Bone marrow (tissue), 2 donors: ENCODE measurements at regions not wholly inside any gene's neighbourhood (a gene's known extent, or its start where the extent isn't known, plus 50 kb on each side); places are given as distances from the start of the nearest gene placed in this dataset.

ENCODE experiments used
- DNase-seq, 2 donors: peaks; one replicate each; lab custom pipeline; 2025; lab: John Stamatoyannopoulos, UW

DNA sequence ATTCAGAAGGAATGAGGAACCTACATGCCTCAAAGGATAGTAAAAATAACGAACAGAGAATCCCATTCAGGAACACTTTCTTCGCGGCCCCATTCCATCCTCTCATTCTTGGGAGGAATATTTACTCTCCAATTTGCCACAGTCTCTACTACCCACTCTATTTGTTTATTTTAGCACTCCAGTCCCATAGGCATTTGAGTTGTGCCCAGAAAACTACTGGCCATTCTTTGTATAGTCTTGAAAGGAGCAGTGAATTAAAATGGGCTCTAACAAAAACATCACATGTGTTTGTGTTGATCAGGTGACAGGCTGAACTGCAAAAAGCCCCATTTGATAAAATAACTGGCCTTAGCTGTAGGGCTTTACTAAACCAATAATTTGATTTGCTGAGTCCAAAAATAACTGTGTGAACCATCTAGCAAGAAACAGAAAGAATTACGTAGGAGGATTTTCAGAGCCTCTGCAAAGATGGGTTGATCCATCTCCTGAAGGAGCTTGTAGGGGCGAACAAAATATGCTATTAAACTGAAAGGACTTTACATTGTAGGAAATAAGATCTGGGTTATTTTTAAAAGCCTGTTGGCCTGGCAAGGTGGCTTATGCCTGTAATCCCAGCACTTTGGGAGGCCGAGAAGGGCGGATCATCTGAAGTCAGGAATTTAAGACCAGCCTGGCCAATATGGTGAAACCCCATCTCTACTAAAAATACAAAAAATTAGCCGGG is 142.3 kb upstream of the CPNE8 start:
- DNase-seq, result no peak

DNA sequence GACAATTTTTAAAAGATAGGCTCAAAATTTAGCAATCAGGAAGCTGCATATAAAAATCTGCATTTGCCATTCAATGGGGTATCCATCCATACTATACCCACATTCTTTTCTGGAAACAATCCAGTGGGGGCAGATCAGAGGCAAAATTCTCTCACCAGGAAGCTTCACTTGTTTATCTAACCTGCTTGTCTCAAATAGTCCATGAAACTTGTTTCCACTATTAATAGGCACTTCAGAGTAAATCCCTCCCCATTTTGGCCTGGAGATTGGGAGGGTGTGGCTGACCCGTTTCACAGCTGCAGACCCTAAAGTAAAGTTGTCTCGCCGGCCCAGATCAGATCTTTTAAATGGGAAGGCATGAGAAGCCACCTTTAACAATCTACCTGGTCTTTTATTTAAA is 139.4 kb upstream of the CPNE8 start:
- DNase-seq, result no peak

DNA sequence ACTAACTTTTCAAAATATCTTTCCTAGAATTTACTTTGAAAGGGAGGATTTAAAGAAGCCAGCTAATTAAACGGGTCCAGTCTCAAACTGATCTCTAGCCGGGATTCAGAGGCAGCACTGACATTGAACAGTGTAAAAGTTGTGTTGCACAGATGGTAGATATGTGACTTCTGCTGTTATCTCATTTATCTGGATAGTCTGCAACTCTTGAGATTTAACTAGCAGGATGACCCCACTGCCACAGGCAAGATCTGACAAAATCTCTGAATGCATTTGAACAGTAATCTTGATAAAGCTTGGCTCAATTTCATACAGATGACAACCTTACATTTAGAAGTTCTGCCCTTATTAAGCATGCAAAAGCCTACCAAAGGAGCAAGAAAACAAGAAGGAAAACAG is 138.0 kb upstream of the CPNE8 start:
- DNase-seq, result no peak

DNA sequence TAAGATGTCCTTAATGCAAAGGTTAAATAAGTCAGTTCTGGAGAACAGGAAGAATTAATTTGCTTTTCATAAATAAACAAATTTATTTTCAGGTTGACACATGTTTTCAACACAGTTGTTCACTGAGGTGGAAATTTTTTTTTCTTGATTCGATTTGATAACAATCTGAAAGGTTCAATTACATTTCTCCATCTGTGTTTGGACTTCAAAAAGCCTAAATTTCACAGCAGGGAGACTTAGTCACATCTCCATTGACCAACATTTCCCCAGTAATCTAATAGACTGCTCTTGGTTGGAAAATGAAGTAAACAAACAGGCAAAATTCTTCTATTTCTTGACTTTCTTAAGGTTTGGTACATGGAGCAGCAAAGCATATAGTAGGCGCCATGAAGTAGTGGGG is 134.9 kb upstream of the CPNE8 start:
- DNase-seq, result no peak

DNA sequence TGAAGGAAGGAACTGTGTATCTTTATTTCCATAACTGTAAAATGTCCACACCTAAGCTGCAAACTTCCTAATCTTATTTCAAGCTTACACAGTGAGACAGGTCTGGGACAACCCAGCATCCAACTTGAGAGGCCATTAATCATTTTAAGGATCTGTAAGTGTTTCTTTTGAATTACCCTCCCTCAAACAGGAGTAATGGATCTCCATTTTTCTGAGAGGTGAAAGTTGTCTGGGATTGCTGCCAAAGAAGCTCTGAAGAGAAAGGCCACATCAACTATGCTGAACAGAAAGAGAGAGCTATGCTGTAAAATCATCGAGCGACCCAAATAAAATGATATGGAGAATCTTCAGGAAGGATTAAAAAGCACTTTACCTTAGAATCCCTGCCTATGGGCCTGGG is 131.7 kb upstream of the CPNE8 start:
- no peak for DNase-seq

DNA sequence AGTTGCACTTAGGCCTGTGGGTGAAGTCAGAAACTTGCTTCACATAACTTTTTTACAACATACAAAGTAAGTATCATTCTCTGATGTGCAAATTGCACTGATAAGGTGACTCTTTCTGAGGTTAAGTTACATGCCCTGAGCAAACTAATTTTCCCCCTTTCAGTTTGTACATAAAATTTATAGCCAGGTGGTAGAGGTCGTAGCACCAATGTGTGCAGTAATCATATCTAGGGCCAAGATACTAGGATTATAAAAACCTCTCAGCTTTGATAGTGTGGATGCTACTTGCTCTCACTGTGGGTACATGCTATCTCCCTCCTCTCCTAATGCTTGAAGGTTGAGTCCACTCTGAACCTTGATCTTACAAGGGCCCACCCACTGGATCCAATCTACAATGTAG is 130.7 kb upstream of the CPNE8 start:
- no peak for DNase-seq

DNA sequence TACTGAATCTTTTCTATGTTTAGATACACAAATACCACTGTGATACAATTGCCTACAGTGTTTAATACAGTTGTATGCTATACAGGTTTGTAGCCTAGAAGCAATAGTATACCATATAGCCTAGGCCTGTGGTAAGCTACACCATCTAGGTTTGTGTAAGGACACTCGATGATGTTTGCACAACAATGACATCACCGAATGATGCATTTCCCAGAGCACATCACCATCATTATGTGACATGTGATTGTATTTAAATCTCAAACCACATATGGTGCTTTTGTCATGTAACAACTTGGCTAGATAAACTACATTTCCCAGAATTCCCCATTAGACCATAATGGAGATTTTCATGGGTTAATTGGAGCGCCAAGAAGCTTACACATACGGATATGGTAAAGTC is 128.4 kb upstream of the CPNE8 start:
- DNase-seq, result no peak

DNA sequence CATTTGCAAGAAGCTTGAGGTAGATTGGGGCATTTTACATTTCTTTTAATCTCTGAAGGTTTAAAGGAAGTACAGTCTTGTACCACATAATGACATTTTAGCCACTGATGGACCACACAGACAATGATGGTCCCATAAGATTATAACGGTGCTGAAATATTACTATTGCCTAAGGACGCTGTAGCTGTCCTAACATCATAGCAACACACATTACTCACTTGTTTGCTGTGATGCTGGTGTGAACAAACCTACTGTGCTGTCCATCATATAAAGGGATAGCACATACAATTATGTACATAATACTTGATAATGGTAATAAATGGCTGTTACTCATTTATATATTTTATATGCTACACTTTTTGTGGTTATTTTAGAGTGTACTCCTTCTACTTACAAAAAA is 127.1 kb upstream of the CPNE8 start:
- DNase-seq, result no peak

DNA sequence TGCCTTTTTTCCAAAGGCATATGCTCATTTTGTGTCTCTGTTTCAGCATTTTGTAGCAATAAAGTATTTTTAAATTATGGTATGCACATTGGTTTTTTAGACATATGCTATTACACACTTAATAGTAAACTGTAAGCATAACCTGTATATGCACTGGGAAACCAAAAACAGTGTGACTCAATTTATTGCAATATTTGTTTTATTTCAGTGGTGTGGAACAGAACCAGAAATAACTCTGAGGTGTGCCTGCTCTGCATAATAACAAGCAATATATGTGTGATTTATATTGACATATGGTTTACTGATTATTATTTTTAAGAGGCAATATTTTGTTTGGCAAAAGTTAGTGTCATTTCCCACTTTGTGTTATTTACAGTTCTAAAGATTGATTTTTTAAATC is 126.6 kb upstream of the CPNE8 start:
- DNase-seq, result no peak

DNA sequence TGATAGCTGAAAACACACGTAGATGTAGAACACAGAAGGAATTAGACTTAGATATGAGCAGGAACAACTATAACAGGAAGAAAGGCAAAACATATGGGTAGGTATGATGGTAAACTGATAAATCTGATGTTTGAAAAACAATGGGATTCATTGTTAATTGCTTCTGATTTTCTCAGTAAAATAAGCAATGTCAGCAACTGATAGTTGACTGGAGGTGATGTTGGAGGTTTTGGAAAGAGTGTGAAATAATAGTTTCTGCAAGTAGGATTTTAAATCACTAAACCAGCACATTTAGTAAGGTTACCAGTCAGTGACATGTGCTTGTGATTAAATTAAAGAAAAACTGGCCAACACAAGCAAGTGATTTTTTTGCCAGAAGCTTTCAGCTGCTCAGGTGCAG is 123.0 kb upstream of the CPNE8 start:
- no peak for DNase-seq

DNA sequence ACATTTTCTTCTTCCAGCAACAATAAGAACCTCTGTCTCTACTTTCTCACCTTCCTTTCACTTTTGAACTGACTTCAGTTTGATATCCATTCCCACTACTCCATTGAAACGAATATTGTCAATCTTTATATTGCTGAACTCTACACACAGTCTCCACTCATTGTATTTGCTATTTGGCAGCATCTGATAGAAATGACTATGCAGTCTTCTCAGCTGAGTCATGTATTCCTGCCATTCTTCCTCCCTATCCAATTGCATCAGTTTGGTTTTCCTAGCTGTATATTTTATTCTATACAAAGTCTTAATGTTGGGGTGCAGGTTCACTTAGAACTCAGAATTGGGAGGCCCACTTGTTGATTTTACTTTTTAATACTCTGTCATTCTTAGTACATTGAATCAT is 107.5 kb upstream of the CPNE8 start:
- DNase-seq, result no peak

DNA sequence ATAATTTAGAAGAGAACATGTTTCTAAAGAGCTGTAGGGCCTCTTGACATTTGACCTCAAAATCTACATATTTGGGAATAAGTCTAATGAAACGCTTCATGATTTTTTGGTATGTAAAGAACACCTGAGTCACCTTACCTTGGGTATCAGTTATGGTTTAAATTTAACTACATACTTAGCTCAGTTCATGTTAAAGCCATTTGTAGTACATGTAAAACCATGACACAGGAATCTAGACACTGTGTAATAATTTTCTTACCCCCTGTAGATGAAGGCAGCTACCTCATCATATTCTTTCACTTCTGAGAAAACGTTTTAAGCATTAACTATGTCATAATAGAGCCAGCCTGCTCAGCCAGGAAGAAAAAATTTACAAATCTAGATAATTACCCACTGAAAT is 105.8 kb upstream of the CPNE8 start:
- no peak for DNase-seq

DNA sequence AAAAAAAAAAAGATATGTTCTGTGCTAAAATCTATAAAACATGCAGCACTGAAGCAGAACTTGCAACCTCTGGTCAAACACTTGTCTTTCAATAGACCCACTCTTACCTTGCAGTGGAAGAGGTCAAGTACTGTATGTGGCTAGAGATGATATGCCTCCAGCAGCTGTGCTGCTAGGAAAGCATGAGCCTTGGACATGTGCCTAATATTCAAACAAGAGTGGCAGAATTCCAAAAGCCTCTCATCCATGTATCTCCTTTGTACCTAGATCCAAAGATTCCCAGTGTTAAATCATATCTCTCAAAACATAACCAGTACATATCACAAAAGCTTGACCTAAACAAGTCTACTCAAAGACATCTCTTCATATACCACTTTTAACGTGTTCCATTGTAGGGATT is 105.0 kb upstream of the CPNE8 start:
- DNase-seq, result no peak

DNA sequence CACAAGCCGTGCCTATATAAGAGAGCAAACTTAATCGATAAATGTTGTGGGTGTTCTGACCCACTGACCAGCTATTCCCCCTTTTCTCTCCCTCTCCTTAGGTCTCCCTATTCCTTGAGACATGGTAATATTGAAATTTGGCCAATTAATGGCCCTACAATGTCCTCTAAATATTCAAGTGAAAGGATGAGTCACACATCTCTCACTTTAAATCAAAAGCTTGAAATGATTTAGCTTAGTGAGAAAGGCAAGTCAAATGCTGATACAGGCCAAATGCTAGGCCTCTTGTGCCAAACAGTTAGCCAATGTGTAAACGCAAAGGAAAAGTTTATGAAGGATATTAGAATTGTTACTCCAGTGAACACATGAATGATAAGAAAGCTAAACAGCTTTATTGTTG is 102.2 kb upstream of the CPNE8 start:
- no peak for DNase-seq

DNA sequence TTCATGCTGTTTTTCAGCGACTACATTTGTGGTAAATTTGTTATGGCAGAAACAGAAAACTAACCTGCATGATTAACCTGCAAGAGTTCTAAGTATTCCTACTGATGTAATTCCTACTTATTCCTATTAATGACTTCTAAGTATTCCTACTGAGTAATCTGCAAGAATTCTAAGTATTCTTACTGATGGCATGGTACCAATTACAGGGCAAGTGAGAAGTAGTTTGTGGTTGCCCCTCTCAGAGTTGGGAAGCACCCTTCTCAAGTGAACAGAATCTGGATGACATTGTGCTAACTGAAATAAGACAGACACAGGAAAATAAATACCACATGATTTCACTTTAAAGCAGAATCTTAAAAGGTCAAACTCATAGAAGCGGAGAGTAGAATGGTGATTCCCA is 100.9 kb upstream of the CPNE8 start:
- DNase-seq, result no peak

DNA sequence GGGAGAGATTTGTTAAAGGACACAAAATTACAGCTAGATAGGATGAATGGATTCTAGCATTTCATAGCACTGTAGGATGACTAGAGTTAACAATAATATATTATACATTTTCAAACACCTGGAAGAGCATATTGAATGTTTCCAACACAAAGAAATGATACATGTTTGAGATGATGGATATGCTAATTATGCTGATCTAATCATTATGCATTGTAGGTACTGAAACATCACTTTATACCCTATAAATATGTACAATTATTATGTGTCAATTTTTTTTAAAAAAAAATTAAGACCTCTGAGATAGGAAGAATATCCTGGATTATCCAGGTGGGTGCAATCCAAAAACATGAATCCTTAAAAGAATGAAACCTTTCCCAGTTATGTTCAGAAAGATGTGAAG is 100.3 kb upstream of the CPNE8 start:
- DNase-seq, result no peak

DNA sequence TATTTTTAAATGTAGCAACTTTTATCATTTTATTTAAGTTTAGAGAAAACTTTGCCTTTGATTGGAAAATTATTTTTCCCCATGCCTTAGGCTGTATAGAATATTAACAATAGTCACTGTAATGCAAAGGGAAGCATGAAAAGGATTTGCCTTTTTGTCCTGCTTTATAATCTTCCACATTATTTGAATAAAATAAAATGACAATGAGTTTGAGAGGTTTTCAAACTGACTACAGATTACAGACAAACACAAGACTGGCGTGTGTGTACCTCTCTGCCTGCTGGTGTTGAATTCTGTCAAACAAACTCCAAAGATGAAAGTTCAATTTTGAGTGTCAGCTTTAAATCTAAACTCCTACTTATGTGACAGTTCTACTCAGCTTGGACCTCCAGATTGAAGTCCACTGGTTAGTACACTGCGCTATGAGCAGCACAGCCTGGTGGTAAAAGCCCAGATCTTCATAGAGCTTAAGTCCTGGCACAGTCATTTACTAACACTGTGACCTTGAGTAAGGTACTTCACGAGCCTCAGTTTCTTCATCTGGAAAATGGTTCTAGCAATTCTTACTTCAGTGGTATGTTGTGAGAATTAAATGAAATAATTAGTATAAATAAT is 98.3 kb upstream of the CPNE8 start:
- DNase-seq, result no peak

DNA sequence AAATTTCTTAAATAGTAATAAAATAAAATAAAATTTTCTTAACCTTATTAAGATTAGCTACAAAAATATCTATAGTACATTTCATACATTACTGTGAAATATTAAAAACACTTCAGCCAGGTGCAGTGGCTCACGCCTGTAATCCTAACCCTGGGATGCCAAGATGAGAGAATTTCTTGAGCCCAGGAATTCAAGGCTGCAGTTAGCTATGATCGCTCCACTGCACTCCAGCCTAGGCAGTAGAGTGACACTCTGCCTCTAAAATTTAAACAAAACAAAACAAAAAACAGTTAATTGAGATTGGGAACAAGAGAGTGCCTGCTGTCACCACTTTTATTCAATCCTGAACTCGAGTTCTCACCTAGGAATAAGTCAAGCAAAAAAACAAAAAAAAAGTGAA is 95.0 kb upstream of the CPNE8 start:
- DNase-seq, result no peak

DNA sequence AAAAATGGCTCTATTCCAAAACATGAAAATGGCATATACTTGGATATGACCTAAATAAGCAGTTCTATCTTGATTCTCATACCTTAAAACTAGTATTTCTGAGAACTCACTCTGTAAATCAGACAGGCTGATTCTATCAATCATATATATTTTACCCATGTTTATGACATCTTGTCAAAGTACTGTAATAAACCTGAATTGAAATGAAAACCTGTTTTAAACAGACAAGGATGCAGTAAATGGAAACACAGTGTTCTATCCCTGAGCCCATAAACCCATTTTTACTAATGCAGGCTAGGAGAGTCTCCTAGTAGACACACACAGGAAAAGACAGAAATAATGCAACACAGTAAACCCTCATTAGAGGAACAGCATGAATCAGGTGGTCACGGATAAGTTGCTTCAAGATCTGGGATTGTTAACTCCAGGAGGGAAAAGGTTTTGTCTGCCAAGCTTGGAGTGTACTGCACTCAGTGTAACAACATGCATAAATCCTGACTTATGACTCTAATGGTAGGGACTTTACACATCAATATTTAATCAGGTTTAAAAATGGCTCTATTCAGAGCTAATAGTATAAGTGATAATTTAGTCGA is 93.6 kb upstream of the CPNE8 start:
- no peak for DNase-seq

DNA sequence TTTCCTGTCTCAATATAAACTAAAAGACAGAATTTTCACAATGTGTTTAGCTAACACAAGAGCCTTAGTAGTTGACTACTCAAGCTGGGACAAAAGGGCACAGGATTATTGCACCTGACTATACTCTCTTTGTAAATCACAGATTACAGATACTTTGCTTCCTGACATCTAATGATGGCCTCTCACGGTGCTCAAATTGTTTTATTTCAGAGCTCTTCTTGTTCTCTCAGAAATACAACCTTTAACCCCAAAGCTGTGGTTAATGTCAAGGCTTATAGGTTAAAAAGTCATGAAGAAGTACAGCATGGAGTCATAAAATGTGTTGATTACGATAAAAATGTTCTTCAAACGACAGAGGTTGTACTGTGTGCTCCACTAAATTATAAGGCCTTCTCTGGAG is 89.9 kb upstream of the CPNE8 start:
- DNase-seq, result no peak

DNA sequence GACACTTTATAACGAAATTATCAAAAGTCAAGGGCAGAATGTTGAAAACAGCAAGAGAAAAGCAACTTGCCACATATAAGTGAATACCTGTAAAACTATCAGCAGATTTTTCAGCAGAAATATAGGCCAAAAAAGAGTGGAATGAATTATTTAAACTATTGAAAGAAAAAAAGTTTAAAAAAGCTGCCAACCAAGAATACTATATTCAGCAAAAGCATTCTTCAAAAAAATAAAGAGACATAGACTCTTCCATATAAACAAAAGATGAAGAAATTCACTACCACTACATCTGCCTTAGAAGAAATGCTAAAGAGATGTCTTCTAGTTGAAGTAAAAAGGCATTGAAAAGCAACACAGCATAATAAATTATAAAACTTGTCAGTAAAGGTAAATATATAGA is 80.6 kb upstream of the CPNE8 start:
- no peak for DNase-seq

DNA sequence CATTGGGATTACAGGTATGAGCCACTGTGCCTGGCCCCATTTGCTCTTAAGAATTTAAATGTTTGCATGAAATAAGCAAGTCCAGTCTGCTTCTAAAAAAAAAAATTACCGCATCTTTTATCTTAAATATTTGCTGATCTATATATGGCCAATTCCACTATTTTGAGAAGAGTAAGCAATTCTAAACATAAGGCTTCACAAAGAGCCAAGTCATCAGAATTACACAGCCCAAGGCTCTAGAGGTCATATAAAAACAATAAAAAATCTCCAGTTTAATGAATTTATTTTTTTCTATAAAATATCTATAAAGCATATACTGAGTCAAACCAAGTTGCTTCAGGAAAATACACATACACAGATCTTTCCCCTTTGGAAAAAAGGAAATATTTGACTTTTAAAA is 79.0 kb upstream of the CPNE8 start:
- no peak for DNase-seq

DNA sequence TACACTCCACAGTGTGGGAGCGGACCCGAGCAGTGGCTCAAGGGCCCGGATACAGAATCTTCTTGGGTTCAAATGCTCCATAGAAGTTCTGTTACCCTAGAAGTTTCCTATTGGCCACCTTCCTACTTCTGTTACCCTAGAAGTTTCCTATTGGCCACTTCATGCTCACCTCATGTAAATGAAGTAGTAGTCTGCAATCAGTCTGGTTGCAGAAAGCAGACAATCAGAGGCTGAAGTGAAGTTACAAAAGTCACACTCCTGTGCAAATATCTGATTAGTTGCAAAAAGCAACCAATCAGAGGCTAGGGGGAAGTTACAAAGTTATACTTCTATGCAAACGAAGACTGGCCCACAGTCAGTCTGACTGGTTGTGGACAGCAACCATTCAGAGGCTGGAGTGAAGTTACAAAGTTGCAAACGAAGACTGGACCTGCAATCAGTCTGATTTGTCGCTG is 77.8 kb upstream of the CPNE8 start:
- no peak for DNase-seq

DNA sequence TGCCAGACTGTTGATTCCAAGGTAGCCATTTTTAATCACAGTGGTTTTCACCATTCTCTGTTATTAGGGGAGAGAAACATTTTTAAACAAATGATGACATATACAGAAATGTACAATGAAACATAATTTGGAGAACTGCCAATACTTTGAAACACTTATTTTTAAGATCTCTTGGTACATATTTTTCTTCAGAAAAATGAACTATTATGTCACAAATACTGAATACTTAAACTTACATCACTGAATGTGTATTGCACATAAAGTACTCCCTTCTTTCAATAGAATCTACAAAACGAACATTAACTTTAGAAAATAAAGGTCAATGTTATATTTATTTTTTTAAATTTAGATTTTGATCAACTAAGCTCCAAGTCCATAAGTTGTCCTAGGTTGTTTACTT is 71.7 kb upstream of the CPNE8 start:
- DNase-seq, result no peak
